SK-N-SH (cell line): ENCODE measurements at regions not wholly inside any gene's neighbourhood (a gene's known extent, or its start where the extent isn't known, plus 50 kb on each side); places are given as distances from the start of the nearest gene placed in this dataset.

ENCODE experiments used
- CTCF ChIA-PET: fragments of 300-600, 350-600 bp; formaldehyde crosslinking; extraction: SDS; loops from one replicate; lab custom pipeline; 2021; lab: Yijun Ruan, JAX
- POLR2A ChIA-PET: fragments of 350-600 bp; sonication (Branson Sonifier 250); formaldehyde crosslinking; extraction: SDS; loops from one replicate; lab custom pipeline; 2020; ENCODE audit warnings: antibody characterized with exemption, inconsistent platforms; lab: Yijun Ruan, JAX
- DNase-seq: peaks from one replicate; pipeline ENCODE4 v3.0.0; 2012
- H2AFZ ChIP-seq: fragments of 200-600 bp; sonication (generic); 2 replicates; pipeline ENCODE4 v1.8.1; 2016; ENCODE audit warnings: antibody characterized with exemption, mild to moderate bottlenecking, low read depth
- H3F3A ChIP-seq: fragments of 200-600 bp; sonication (generic); replicated peaks from 2 replicates; pipeline ENCODE3; 2016; ENCODE audit warnings: antibody characterized with exemption, mild to moderate bottlenecking; ENCODE audit not compliant: insufficient read depth
- H3K27ac ChIP-seq, 2 experiments: fragments of 200-500 bp in 1 of 2; fragments of 200-600 bp in 1 of 2; sonication (Bioruptor generic) in 1 of 2; sonication (generic), shearing (Covaris generic) in 1 of 2; 2 replicates each; pipeline versions ENCODE4 v1.5.1 to v1.6.1; 2014 to 2016; ENCODE audit warnings: low read depth in 2 of 2, inconsistent platforms in 1 of 2, low read length in 1 of 2, mild to moderate bottlenecking in 1 of 2, mixed read lengths in 1 of 2
- H3K27me3 ChIP-seq: fragments of 200-600 bp; sonication (generic), shearing (Covaris generic); 2 replicates; pipeline ENCODE4 v1.6.1; 2016; ENCODE audit warnings: mixed run types; ENCODE audit not compliant: insufficient read depth
- H3K36me3 ChIP-seq, 2 experiments: fragments of 200-500 bp in 1 of 2; fragments of 200-600 bp in 1 of 2; sonication (Bioruptor generic) in 1 of 2; sonication (generic) in 1 of 2; replicated peaks in 1 of 2; 2 replicates each; pipeline versions ENCODE3 to v1.5.1; 2014 to 2016; ENCODE audit warnings: low read length in 1 of 2, mild to moderate bottlenecking in 1 of 2; ENCODE audit not compliant: insufficient read depth in 2 of 2, control insufficient read depth in 1 of 2
- H3K4me1 ChIP-seq, 2 experiments: fragments of 200-500 bp in 1 of 2; fragments of 200-600 bp in 1 of 2; sonication (Bioruptor generic) in 1 of 2; sonication (generic), shearing (Covaris generic) in 1 of 2; 2 replicates each; pipeline versions ENCODE4 v1.5.1 to v1.6.1; 2014 to 2016; ENCODE audit warnings: low read depth in 1 of 2, low read length in 1 of 2, mixed run types in 1 of 2; ENCODE audit not compliant: insufficient read depth in 2 of 2, control insufficient read depth in 1 of 2
- H3K4me2 ChIP-seq: fragments of 200-600 bp; sonication (generic), shearing (Covaris generic); 2 replicates; pipeline ENCODE4 v1.6.1; 2017; ENCODE audit warnings: mixed run types
- H3K4me3 ChIP-seq, 2 experiments: fragments of 200-500 bp in 1 of 2; fragments of 200-600 bp in 1 of 2; sonication (Bioruptor generic) in 1 of 2; sonication (generic), shearing (Covaris generic) in 1 of 2; 2 replicates each; pipeline versions ENCODE4 v1.5.1 to v1.8.1; 2014 to 2016; ENCODE audit warnings: low read depth in 2 of 2, inconsistent platforms in 1 of 2, low read length in 1 of 2, mild to moderate bottlenecking in 1 of 2, mixed read lengths in 1 of 2, moderate library complexity in 1 of 2
- H3K79me2 ChIP-seq: fragments of 200-600 bp; sonication (generic); 2 replicates; pipeline ENCODE4 v1.8.1; 2017; ENCODE audit warnings: mild to moderate bottlenecking; ENCODE audit not compliant: insufficient read depth
- H3K9ac ChIP-seq: fragments of 200-600 bp; sonication (generic); 2 replicates; pipeline ENCODE4 v1.6.1; 2017; ENCODE audit warnings: mixed run types
- H3K9me2 ChIP-seq: fragments of 200-600 bp; sonication (generic); 2 replicates; pipeline ENCODE4 v1.6.1; 2017; ENCODE audit warnings: mixed run types
- H3K9me3 ChIP-seq: fragments of 200-600 bp; sonication (generic); 2 replicates; pipeline ENCODE4 v1.6.1; 2017; ENCODE audit warnings: mixed run types, mild to moderate bottlenecking, moderate library complexity
- H4K20me1 ChIP-seq: fragments of 200-600 bp; sonication (generic); 2 replicates; pipeline ENCODE4 v1.6.1; 2017; ENCODE audit warnings: mild to moderate bottlenecking, mixed run types; ENCODE audit not compliant: insufficient read depth
- EP300 ChIP-seq, 2 experiments: IDR thresholded peaks; 2 replicates each; pipeline versions ENCODE4 v1.4.0 to v1.6.1; 2012; ENCODE audit warnings: borderline replicate concordance in 1 of 2, low read depth in 1 of 2, low read length in 1 of 2
- FOSL2 ChIP-seq: IDR thresholded peaks from 2 replicates; pipeline ENCODE4 v1.4.0; 2012; ENCODE audit warnings: low read depth, mild to moderate bottlenecking, moderate library complexity, borderline replicate concordance
- FOXJ3 ChIP-seq: sonication (generic); formaldehyde crosslinking; IDR thresholded peaks from 2 replicates; pipeline ENCODE4 v1.5.1; 2020; ENCODE audit warnings: mild to moderate bottlenecking, missing genetic modification reagents
- FOXM1 ChIP-seq: IDR thresholded peaks from 2 replicates; pipeline ENCODE4 v1.4.0; 2012; ENCODE audit warnings: low read depth, mild to moderate bottlenecking
- GATA2 ChIP-seq: sonication (generic); formaldehyde crosslinking; IDR thresholded peaks from 2 replicates; pipeline ENCODE4 v1.5.0; 2020; ENCODE audit warnings: mild to moderate bottlenecking, missing genetic modification reagents
- MXI1 ChIP-seq: IDR thresholded peaks from 2 replicates; pipeline ENCODE4 v1.6.1; 2012; ENCODE audit warnings: mild to moderate bottlenecking, low read depth, low read length, improper control_type of control experiment
- NFIC ChIP-seq: IDR thresholded peaks from 2 replicates; pipeline ENCODE4 v1.4.0; 2012; ENCODE audit warnings: borderline replicate concordance
- PBX3 ChIP-seq: IDR thresholded peaks from 2 replicates; pipeline ENCODE4; 2012
- RCOR1 ChIP-seq: fragments of 150-350 bp; IDR thresholded peaks from 2 replicates; pipeline ENCODE4 v1.6.1; 2017; ENCODE audit warnings: antibody characterized with exemption, low read length
- REST ChIP-seq: IDR thresholded peaks from 2 replicates; pipeline ENCODE4 v1.6.1; 2012; ENCODE audit warnings: mild to moderate bottlenecking, low read depth, low read length, moderate library complexity
- RFX5 ChIP-seq: IDR thresholded peaks from 2 replicates; pipeline ENCODE4 v1.6.1; 2012; ENCODE audit warnings: mild to moderate bottlenecking, improper control_type of control experiment, low read length
- TAF1 ChIP-seq: IDR thresholded peaks from 2 replicates; pipeline ENCODE4 v1.6.1; 2012; ENCODE audit warnings: low read depth, mild to moderate bottlenecking, low read length, moderate library complexity, borderline replicate concordance
- WGBS: methylation state at CpG from one replicate; pipeline ENCODE4 v1.1.6; 2017; ENCODE audit warnings: low lambda C conversion rate; 5-methylcytosine and 5-hydroxymethylcytosine counted together

GRCh38 chr7:52851547-52851946 lies 183.9 kb upstream of the POM121L12 start (continued):
- TF ChIP-seq REST = no peak
- no peak for TF ChIP-seq MXI1
- TF ChIP-seq FOSL2 = no peak
- no peak for TF ChIP-seq EP300 (IDR thresholded peaks at IDR 0.05; ENCODE audit: borderline replicate concordance in 1 of 2, low read depth in 1 of 2, low read length in 1 of 2)
- TF ChIP-seq FOXJ3 = no peak
- no peak for TF ChIP-seq RFX5
- TF ChIP-seq PBX3 = no peak

- Histone ChIP-seq H3K4me1 (peaks cover 0 to 35% of the 10 kb centered on the region in 2 experiments; a peak in 2 of 4 replicates), H3K9me2 (no peaks in the 10 kb centered on the region), H2AFZ (no peak overlapping the region), H3K4me3 (no peak overlapping the region; a peak in 1 of 4 replicates), H4K20me1 (no peaks in the 10 kb centered on the region), H3K36me3 (no peaks in the 10 kb centered on the region), H3K79me2 (no peaks in the 10 kb centered on the region), H3K9me3 (no peaks in the 10 kb centered on the region), H3K4me2 (no peak overlapping the region), H3K27ac (peak overlapping the region in 1 of 2 experiments; percentile 88; a peak in 2 of 4 replicates), H3K27me3 (no peaks in the 10 kb centered on the region), H3F3A (no peaks in the 10 kb centered on the region), H3K9ac (no peak overlapping the region)
- POLR2A ChIA-PET = no interaction called here
- CTCF ChIA-PET = no interaction called here
- no peak for DNase-seq
- WGBS = 0% methylated on average over 1 of the region's 1 CpG
- no peak for TF ChIP-seq RCOR1
- no peak for TF ChIP-seq FOXM1
- TF ChIP-seq NFIC = no peak
- TF ChIP-seq GATA2 (CRISPR knock-in tag) = peak; percentile 50; the same call in 1 of the 2 replicates
- no peak for TF ChIP-seq TAF1
Observed at GRCh38 chr7:52843436-52843835, 192.0 kb upstream of the POM121L12 start.
